ENCODE measurements at regions not wholly inside any gene's neighbourhood (a gene's known extent, or its start where the extent isn't known, plus 50 kb on each side); places are given as distances from the start of the nearest gene placed in this dataset.

DNA sequence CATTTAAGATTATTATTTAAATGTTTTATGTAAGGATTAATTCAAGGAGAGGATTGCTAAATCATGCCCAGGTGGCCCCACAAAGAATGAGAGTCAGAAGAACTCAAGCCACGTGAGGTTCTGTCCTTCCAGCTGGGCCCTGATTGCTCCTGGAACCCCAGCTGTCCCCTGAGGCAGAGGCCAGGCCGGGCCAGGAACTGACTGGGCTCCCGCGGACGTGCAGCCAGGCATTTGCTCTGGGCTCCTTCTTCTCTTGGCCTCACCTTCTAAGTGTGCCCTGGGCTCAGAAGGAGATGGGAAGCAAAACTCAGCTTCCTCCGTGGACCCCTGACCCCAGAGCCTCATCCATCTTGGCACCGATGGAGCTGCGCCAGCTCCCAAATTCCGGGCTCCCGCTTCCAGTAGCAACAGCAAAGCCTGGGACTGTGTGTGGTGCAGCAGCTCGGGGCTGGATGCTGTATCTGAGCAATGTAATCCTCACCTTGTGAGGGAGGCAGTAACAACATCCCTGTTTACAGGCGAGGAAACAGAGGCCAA is 250.6 kb upstream of the PPP2R2D start:
- TF ChIP-seq EZH2 (IDR thresholded peaks at IDR 0.05; ENCODE audit: borderline replicate concordance, low read depth, low read length, severe bottlenecking) (no peak), GATA2 (IDR thresholded peaks at IDR 0.05; ENCODE audit: insufficient read depth, insufficient read length, low read depth, low read length) (no peak), FOS (IDR thresholded peaks at IDR 0.05; ENCODE audit: borderline replicate concordance, insufficient read depth, low read length) (no peak), POLR2A (IDR thresholded peaks at IDR 0.05; ENCODE audit: low read depth, low read length) (no peak), JUN (IDR thresholded peaks at IDR 0.05; ENCODE audit: borderline replicate concordance, insufficient read depth, insufficient read length, low read depth) (no peak), MYC (IDR thresholded peaks at IDR 0.05; ENCODE audit: low read depth, low read length) (no peak), POLR2AphosphoS5 (IDR thresholded peaks at IDR 0.05; ENCODE audit: insufficient read depth, low read depth, low read length) (no peak)
- TF ChIP-seq, protein P1, sequence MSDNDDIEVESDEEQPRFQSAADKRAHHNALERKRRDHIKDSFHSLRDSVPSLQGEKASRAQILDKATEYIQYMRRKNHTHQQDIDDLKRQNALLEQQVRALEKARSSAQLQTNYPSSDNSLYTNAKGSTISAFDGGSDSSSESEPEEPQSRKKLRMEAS (IDR thresholded peaks at IDR 0.05; ENCODE audit: insufficient read depth, insufficient read length), result no peak
- TF ChIP-seq, protein P2, sequence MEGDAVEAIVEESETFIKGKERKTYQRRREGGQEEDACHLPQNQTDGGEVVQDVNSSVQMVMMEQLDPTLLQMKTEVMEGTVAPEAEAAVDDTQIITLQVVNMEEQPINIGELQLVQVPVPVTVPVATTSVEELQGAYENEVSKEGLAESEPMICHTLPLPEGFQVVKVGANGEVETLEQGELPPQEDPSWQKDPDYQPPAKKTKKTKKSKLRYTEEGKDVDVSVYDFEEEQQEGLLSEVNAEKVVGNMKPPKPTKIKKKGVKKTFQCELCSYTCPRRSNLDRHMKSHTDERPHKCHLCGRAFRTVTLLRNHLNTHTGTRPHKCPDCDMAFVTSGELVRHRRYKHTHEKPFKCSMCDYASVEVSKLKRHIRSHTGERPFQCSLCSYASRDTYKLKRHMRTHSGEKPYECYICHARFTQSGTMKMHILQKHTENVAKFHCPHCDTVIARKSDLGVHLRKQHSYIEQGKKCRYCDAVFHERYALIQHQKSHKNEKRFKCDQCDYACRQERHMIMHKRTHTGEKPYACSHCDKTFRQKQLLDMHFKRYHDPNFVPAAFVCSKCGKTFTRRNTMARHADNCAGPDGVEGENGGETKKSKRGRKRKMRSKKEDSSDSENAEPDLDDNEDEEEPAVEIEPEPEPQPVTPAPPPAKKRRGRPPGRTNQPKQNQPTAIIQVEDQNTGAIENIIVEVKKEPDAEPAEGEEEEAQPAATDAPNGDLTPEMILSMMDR (IDR thresholded peaks at IDR 0.05; ENCODE audit: extremely low read depth in 1 of 2, insufficient read depth in 1 of 2, low read depth in 1 of 2, low read length in 2 of 2), result no peak
- no TSS peak for BruUV-seq (replicated peaks)

More for the DNA sequence above, 250.6 kb upstream of the PPP2R2D start:
- H3K4me3 ChIP-seq (replicated peaks in 1 of 3; ENCODE audit: insufficient read depth in 1 of 3, low read depth in 1 of 3, low read length in 3 of 3), result no peak overlapping the region
- H3K9me3 ChIP-seq (replicated peaks; ENCODE audit: control insufficient read depth, insufficient read depth, low read length), result peaks cover 9% of the 10 kb centered on the region
- H3K9me1 ChIP-seq (replicated peaks; ENCODE audit: control insufficient read depth, extremely low read depth, insufficient read depth, low read length), result no peaks in the 10 kb centered on the region
- no peak overlapping the region for H3K9ac ChIP-seq (replicated peaks; ENCODE audit: extremely low read depth, insufficient read depth, low read length)
- ChIA-PET CTCF (no interaction called here), POLR2A (no interaction called here)
- no peaks in the 10 kb centered on the region for H4K20me1 ChIP-seq (replicated peaks; ENCODE audit: control insufficient read depth, extremely low read depth, insufficient read depth, low read length)
- intact Hi-C loops (cut with micrococcal nuclease), result no loop called here
- FAIRE-seq, result no peak
- H3K27me3 ChIP-seq (ENCODE audit: control insufficient read depth in 2 of 2, insufficient read depth in 2 of 2, low read length in 2 of 2), result no peaks in the 10 kb centered on the region
- no peaks in the 10 kb centered on the region for H3K4me1 ChIP-seq (ENCODE audit: control insufficient read depth, extremely low read depth, insufficient read depth, low read length)
- DNase-seq (ENCODE audit: low read depth, low spot score), result no peak
- dilution Hi-C loops (cut with MboI; ENCODE audit: extremely low pct_ligation_motif_present, low sequenced_read_pairs), result no loop called here
- no peak overlapping the region for H3K27ac ChIP-seq (ENCODE audit: insufficient read depth, low read depth, low read length)
- no peaks in the 10 kb centered on the region for H3K79me2 ChIP-seq (ENCODE audit: control insufficient read depth, insufficient read depth, low read length)
- H2AFZ ChIP-seq (ENCODE audit: low read depth, low read length), result no peak overlapping the region
- no peaks in the 10 kb centered on the region for H3K36me3 ChIP-seq (ENCODE audit: control insufficient read depth in 2 of 2, extremely low read depth in 1 of 2, insufficient read depth in 2 of 2, low read length in 2 of 2)
- H3K4me2 ChIP-seq (ENCODE audit: insufficient read depth, low read length), result no peak overlapping the region
